NT2/D1 (cell line): ENCODE measurements at regions not wholly inside any gene's neighbourhood (a gene's known extent, or its start where the extent isn't known, plus 50 kb on each side); places are given as distances from the start of the nearest gene placed in this dataset.

Source experiments
- SUZ12 ChIP-seq: IDR thresholded peaks from 2 replicates; pipeline ENCODE4 v1.6.1; 2011; ENCODE audit not compliant: insufficient read length, insufficient read depth; ENCODE audit errors: extremely low read depth
- YY1 ChIP-seq: IDR thresholded peaks from 2 replicates; pipeline ENCODE4 v1.6.1; 2011; ENCODE audit not compliant: insufficient read length, insufficient read depth
- ZNF274 ChIP-seq: IDR thresholded peaks from 2 replicates; pipeline ENCODE4 v1.6.1; 2011; ENCODE audit warnings: mild to moderate bottlenecking, low read depth, low read length

DNA sequence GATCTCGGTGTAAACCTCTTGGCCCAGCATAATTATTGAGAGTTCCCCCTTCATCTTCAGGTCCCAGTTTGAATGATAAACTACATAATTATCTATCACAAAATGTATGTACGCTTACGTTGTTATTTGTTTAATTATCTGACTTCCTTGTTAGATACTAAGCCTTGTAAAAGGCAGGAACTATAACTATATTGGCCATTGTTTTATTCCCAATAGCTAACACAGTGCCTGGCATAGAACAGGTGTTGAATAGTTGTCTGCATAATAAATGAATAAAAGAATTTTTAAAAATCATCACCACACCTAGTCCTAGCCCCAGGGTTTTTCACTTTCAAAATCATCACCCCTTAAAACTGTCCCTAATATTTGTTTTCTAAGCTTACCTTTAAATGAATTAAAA lies 207.9 kb downstream of the MREG start:
- TF ChIP-seq SUZ12 (no peak), ZNF274 (no peak), YY1 (no peak)
